Islet precursor cell (in vitro differentiated cells): ENCODE measurements at regions not wholly inside any gene's neighbourhood (a gene's known extent, or its start where the extent isn't known, plus 50 kb on each side); places are given as distances from the start of the nearest gene placed in this dataset.

Experiments
- DNase-seq: peaks from one replicate; pipeline ENCODE4 v3.0.0-alpha.2; 2018

DNA sequence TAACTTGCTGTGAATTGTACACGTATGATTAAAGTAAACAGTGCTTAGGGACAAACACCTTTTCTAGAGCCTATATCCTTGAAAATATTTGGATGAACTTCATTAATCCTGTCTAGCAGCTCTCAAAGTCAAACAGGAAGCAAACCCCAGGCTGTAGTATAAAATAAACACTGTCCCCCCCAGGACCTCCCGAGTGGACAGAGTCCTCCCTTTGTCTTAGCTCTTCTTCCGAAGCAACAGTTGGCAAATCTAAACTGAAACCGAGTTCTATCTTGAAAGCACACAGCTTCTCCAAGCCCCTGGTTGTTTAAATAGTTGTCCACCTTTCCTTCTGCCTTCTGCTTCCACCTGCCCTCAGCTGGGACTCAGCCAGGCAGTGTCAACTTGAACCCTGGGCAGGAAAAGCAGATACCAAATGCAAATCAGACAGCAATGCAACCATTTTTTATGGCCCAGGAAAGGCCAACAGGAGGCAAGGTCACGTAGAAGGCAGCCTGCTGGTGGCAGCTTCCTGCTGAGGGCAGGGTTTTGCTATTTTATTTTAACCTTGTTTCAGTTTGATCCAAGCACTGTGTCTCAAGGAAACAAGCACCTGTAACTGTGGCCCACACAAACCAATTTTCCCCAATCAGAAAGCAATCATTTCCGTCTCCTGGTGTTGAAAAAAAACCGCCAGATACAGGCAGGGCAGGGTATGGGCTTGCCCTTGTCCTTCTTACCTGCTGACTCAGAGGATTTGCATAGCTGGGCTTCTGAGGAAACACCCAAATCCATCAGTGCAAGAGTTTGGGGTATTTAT is 110.3 kb upstream of the KIT start:
- peak; percentile 52 for DNase-seq

DNA sequence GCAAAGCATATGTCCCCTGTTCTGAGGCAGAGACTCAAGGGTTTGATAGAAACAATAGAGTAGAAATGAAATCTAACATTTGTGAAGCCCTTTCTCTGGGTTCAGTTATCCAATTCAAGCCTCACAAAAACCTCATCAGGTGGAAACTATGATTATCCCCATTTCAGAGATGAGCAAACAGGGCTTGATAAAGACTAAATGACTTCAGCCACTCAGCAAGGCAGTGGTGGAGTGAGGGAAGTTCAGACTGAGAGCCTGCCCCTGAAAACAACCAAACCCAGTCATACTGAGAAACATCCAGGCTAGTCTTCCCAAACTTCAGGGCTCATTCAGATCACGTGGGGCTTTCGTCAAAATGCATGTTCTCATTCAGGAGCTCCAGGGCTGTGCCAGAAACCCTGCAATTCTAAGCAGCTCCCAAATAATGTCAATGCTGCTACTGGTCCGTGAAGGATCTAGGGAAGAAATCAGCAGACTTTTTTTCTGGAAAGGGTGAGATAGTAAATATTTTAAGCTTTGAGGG is 109.6 kb upstream of the KIT start:
- DNase-seq, result peak; percentile 37

DNA sequence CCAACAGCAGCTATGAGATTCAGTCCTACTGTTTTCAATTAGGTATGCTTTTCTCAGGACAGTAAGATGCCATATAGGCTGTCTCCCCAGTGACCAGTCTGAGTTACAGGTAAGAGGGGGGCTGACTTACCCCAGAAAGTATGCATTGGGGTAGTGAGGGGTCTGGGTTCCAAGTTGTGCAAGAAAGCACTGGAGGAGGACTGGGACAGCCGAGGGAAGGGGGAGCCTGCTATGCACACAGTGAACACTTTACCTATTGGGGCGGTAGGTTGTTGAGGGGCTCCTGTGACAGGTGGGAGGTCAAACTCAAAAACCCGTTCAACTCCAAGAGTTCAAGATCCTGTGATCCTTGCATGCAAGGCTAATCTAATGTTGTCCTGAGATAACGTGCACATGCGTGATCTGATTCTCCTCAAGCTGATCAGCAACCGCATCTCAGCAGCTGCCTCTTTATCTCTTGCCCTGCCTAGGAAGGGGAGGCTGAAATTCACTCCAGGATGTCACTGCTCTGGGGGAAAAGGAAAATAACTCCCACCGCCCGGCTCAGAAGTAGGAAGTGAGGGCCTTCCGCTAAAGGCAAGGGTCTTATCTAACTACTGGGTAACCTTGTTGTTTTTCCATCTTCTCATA is 108.8 kb upstream of the KIT start:
- peak; percentile 4 for DNase-seq

DNA sequence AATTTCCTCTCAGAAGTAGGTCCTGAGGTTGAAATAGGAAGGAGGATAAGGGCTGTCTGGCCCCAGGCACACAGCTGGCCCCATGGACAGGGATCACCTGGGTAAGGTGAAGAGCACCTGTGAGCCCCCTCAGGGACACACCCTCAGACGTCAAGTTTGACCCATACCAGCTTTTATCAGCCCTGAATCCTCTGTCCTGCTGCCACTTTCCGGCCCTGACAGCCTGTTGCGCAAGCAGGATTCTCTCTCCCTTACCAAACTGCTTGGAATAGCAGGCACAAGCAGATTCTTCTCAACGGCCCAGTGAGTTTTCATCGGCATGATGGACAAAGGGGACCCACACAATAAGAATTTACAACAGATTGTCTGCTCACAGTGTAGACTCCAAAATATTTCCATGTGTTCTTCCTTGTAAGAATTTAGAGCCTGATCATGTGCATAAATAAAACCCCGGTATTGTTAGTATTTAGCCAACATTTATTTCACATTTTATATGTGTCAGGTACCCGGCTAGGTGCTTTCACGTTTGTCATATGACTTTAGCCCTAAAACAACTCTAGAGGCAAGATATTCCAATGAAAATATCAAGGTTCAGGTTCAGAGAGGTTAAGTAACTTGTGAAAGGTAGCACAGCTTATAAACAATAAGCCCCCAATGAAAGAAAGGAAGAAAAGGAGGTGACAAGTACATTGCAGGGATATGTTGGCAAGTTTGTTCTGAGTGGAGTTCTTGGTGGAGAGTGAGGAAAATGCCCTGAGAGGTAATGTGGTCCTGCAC is 107.2 kb upstream of the KIT start:
- DNase-seq, result peak; percentile 57

DNA sequence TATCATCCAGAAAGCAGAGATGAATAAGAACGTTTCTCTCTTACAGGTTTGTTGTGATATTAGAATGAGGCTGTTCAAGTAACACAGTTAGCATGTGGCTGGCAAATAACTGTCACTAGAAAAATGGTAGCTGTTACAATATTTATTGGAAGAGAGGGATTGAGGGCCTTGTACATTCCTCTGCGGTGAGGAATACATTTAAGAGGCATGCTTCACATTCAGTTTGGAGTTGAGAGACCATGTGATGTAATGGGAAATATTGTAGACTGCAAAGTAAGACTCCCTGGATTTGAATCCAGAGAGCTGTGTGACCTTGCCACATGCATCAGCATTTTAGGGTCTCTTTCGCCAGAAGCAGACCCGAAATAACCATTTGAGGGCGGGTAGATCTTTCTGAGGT is 104.8 kb upstream of the KIT start:
- no peak for DNase-seq

DNA sequence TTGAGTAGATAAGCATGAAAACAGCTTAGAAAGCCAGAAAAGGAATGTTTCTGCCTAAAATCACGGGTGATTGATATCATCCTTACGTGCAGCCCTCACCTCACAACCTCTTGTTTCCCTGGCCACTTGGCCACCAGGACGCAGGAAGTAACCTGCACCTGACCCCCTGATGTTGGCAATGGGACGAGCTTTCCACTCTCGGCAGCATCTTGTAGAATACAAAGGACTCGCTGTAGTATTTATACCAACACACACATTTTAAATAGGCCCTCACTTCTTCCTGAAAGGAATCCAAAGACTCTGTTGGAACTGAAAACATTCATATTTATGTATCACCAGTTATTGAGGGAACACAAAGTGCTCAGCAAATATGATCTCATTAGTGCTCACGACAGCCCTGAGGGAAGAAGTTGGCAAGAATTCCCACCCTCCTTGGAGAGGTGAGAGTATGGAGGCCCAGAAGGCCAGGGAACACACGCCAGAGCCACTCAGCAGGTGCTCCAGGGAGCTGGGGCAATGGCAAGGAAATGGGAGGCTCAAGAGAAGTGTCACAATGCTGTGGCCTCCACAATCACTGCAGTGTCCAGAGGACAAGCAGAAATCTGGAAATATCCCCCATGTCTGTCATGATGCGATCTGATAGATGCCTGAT is 103.3 kb upstream of the KIT start:
- DNase-seq, result no peak

DNA sequence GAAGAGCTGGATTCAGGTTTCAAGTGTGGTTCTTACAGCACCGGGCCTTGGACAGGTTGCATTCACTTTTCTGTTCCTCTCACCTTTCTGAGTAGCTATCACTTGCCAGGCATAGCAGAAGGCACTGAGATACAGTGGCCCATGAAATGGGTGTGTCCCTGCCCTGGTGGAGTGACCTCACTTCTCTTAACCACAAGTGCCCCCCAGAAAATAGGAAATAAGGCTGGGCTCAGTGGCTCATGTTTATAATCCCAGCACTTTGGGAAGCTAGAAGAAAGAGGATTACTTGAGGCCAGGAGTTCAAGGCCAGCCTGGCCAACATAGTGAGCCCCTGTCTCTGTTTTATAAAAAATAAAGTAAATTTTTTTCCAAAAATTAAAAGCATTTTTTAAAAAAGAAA is 101.7 kb upstream of the KIT start:
- DNase-seq, result no peak

DNA sequence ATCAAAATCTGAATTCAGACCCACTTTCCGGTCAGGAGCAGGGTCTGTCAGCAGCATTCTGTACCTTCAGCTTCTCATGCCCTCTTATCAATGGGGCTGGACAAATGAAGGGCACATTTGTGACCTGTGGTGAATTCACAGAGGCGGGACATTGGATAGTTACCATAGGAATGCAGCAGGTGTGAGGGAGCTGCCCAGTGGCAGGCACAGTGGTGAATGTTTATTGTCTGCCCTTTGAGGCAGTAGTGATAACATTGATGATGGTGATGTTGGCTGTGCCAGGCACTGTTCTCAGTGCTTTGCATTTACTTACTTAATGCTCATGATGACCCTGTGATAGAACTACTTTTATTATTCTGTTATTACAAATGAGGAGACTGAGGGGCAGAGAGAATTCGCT is 101.2 kb upstream of the KIT start:
- no peak for DNase-seq

DNA sequence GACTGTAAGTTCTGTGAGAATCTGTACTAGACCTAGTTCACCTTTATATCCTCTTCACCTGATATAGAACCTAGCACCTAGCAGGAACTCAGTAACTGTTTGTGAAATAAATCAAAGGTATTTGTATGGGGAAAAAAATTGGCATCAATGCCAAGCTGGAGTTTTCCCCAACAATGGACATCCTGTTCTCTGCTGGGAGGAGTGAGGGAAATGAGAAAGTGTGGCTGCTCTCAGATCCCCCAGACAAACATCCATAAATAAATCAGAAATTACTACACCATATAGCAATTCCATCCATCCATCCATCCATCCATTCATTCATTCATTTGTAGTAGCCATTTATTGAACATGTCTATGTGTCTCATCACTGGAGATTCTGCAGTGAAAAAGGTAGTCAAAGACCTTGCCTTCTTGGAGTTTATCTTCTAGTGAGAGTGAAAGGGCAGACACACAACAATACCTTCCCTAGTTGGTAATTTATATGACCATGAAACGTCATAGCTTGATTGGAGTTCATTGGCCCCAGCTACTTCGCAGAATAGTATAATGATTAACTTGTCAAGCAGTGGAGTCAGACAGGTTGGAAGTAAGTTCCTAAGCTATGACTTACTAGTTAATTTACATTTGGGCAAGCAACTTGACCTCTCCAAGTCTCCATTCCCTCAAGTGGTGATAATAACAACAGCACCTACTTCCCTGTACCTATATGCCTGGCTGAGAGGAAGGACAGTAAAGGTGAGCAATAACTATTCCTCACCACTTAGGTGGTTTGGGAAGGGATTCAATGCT is 98.7 kb upstream of the KIT start:
- no peak for DNase-seq

DNA sequence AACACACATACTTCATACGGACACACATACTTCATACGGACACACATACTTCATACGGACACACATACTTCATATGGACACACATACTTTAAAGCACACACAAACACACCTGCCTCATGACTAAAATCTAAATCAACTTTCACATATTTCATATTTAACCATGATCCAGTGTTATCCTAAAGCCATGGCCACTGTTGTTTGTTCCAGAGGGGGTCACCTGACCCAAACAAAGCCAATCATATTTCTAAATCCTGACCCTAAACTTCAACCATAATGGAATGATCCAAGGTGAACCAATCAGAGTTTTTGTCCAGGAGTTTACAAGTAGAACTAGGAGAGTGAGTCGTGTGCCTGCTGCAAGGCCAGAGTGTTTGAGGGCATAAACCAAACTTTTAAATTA is 97.2 kb upstream of the KIT start:
- no peak for DNase-seq

DNA sequence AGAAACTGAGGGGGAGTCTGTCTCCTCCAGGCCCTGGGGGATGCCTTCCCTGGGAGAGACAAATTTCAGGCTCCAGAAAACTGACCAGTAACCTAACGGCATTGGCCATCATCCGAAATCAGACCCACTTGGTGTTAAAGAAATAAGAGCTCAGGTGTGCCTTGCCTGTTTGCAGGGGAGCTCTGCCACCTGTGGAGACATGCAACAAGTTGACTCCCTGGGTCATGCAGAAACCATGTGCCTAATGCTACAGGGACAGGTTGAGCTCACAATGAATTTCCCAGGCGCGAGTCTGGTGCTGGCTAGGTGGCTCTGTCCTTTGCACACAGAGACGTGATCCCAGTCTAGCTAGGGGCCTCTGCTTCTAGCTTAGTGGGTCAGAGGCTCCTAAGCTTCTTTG is 95.8 kb upstream of the KIT start:
- no peak for DNase-seq

DNA sequence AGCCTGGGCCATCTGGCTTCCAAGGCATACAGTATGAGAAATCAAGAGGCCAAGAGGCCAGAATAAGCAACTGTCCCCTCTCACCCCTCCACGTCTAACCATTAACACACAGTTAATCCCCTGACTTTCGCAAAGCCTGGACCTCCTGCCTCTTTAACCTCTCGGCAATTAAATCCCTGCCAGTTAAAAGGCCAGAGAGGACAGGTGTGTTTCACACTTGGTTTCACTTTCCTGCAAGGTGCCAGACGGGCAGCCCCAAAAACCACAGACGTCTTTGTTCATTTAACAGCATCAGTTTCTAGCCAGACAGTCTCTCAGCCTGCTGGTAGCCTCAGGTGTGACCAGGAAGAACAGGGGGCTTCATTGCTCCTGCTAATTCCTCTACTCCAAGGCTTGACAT is 91.1 kb upstream of the KIT start:
- DNase-seq, result no peak

DNA sequence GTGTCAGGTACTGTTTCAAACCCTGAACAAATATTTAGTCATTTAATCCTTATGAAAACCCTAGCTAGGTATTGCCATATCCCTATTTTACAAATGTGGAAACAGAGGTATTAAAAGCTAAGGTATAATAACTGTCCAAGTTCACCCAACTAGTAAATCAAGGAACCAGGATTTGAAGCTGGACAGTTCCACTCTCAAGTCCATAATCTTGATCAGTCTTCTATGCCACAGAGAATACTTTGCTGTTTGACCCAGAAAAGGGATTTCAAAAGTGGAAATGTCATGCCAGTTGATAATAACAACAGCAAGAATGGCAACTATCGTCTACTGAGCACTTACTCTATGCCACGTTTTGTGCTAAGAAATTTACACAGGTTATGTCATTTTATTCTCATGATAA is 90.4 kb upstream of the KIT start:
- no peak for DNase-seq

DNA sequence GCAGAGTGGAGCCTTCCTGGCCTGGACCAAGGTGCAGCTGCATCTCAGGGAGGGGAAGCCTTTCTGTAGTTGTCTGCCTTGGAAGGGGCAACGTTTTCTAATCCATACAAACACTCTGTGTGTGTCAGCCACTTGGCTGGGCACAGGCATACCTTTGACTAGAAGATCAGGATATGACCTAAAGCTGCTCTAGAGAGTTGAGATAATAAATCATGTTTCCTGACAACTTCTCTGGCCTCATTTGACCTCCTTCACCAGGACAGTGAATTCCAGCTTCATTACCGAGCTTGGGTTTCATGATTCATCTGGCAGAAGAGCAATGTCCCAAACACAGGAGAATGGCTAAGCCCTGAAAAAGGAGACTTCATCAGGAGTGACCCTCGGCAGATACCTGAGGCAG is 89.6 kb upstream of the KIT start:
- DNase-seq, result peak; percentile 61

DNA sequence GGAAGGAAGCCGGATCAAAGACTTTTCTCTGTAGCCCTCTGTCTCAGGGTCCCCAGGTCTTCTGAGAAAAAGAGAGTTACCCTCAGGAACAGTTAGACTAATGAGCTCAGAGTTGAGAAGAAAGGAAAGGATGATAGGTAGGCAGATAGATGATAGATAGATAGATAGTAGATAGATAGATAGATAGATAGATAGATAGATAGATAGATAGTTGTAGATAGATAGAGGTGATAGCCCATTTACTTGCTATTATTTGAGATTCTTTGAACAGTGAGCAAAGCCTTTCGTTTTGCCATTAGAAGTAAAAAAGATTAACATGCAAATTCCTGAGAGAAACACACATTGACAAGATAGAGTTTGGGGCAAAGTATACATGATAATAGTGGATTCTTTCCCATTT is 86.9 kb upstream of the KIT start:
- no peak for DNase-seq

DNA sequence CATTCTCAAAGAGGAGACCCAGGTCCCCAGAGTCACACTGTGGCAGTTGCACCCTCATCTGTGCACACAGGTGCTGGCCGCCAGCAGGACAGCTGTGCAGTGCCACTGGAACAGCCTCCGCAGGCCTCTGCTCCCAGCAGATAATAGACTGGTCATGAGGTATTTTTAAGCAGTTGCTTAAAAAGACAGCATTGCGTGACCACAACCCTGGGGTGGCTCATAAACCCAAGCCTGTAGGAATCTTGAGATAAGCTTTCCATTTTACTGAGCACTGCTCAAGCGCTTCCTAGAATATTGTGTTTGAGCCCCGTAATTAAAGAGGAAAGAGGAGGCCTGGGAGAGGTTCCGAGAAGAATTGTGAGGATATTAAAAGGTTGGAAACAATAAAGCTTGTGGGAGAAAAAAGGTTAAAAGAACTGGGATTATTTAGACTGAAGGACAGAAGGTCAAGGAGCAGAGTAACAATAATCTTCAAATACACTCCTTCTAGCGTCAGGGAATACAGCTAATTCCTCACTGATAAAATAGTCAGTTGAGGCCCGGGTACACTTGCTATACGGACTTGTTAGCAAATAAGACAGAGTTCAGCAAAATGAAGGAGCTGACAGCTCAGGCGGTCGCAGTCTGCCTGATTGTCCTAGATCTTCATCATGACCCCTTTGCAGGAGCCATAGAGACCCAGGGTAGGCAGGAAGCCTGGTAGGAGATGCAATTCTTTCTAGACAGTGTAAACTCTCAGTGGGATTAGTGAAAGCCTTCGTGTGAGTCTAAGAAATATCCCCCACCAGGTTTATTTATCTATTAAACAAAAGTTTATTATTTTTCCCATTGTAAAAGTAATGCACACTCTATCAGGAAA is 86.2 kb upstream of the KIT start:
- DNase-seq, result no peak

DNA sequence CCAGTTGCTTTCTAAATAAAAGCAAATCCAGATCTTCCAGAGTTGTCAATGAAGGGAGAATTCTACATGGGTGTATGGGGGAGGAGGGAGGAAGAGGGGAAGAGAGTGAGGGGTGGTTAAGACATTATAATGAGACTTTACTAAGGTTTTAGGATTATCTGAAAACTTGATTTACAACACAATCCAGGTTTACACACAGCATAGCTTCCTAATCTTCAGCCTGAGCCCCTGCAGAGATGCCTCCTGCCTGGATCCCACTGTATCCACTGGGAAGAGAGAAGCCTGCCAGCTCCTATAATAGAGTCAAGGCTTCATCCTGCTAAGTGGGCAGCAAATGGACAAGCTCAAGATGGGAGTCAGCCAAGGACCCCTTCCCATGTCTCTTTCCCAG is 85.6 kb upstream of the KIT start:
- DNase-seq, result no peak

DNA sequence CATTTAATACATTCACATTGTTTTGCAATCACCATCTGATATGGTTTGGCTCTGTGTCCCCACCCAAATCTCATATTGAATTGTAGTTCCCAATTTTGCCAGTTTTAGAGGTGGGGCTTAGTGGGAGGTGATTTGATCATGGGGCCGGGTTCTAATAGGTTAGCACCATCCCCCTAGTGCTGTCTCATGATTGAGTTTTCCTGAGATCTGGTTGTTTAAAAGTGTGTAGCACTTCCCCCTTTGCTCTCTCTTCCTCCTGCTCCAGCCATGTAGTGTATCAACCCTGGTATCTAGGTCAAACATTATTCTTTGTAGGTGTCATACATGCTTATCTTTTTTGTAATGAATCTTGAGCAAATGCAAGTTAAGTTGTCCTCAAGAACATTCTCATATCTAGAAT is 83.3 kb upstream of the KIT start:
- no peak for DNase-seq

DNA sequence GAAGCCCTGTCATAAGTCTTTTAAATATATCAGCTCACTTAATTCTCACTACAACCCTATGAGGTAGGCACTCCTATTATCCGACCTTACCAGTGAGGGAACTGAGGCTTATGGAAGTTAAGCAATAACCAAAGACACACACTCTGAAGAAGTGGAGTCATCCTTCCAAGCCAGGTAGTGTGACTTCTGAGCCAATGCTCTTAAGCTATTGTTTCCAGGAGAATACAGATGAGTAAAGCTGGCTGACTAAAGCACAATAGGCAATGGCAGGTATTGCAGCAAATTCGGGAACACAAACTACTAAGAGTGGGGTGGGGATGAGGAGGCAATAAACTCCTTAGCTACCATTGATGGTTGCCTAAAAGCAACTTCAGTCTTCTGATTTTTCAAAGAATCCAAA is 81.8 kb upstream of the KIT start:
- DNase-seq, result no peak

DNA sequence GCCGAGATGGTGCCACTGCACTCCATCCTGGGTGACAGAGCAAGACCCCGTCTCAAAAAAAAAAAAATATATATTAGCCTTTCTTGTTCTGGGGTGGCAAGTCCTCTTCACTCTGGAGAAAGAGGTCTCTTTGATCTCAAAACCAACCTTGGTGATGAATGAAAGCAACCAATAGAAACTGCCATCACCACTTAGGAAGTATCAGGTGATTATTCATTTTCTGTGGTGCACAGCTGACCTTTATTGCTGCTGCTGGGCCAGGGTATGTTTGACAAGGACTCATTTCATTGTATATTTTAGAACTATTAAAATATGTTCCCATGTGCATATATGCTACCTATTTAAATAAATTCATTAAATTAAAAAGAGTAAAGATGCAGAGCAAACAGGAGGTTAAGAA is 76.0 kb upstream of the KIT start:
- no peak for DNase-seq

DNA sequence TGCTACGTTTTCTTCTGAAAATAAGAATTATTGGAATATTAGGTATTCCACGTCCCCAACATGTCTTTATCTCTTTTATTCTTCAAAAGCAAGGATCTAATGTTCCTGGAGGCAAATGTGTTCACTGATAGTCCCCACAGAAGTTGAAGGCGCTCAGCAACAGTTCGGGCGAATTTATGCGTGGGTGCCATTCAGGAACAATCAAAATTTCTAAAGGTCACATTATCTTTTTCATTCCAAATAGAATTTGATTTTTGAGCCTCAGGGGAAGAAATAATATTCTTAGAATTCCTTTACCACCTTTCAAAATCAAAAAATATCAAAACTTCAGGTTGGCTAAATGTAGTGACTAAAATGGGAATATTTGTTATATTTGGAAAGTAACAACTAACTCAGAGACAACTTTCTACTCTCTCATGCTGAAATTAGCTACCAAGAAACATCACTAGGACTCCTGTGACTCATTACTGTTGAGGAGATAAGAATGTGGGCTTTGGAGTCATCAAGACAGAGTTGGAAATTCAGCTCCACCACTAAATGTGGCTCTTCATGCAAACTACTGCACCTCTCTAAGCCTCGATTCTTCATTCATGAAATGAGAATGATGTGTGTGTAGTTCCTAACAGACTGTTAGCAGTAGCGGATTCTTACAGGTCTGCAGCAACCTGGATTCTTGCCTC is 72.3 kb upstream of the KIT start:
- DNase-seq, result no peak
